ENCODE measurements at regions not wholly inside any gene's neighbourhood (a gene's known extent, or its start where the extent isn't known, plus 50 kb on each side); places are given as distances from the start of the nearest gene placed in this dataset.

DNA sequence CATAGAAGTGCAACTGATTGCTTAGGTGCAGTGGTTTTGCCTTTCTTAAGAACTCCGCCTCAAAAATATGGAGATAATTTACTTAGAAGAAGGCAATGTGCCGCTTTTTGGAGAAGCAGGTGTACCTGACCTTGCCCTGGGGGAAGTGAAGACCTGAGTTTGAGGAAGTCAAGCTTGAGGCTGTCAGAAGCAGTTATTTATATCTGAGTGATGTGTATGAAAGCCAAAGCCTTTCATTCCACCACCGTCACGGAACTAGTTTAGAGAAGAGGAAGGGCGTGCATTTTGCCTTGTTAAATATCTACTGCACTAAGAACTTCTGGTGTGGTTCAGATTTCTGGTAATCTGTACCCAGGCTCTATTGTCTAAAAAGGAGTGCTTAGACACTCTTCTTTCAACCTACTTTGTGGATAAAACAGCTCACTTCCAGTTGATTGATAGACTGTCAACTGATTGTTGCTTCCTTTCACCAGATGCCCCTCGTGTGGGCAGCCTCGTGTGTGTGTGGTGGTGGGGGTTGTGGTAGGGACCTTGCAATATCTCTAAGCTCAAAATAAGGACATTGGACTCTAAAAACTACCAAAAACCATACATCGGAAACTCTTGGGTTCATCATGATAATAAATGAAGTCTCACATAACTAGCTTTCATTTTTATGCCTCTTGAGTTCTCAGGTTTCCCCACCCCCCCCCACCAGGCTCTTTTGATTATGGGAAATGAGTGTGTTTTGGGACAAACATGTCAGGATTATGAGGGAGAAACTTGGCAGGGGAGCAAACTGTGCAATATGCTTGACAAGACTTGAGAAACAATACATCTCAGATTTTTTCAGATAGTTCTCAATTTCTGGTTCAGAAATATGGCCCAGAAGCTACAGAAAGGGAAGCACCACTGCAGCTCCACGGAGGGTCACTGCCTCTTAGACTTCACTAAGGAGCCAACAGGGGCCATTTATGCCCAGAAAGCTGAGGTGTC is 78.6 kb downstream of the ARF6 start:
- DNase-seq: peak; percentile 68 to 77

GRCh38 chr14:49972131-49972671 is 79.3 kb downstream of the ARF6 start:
- no peak for DNase-seq

DNA sequence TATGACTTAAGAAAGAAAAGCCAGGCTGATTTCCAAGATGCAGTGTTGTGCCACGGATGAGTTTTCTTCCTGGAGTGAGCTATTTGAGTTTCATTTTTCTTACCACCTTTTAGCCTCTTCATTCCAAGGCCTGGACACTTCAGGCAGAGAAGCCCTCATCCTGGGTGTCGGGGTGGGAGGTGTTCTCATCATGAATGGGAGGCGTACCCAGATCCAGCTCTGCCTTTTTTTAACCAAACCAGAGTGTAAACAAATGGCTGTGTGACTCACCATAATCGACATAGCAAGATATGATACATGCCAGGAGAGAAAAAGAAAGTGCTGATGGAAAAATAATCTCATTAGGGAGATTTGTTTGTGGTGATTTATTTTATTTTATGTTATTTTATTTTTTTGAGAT is 79.9 kb downstream of the ARF6 start:
- peak; percentile 29 to 49 for DNase-seq

DNA sequence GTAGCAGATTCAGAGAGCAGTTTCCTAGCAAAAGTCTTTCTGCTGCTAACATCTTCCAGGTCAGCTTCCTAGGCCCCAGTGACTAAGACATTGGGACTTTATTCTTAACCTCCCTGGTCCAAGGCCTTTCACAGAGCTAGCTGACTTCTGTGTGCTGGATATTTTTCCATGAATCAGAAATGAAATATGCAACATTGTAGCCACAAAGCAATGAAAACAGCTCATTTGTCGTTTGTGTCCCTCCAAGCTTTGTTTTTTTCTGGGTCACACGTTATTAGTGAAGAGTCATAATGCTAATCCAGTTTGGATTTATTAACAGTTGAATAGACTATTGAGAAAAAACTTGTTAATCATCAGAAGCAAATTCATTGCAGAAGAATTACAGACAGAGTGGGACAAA is 82.4 kb downstream of the ARF6 start:
- DNase-seq: no peak

DNA sequence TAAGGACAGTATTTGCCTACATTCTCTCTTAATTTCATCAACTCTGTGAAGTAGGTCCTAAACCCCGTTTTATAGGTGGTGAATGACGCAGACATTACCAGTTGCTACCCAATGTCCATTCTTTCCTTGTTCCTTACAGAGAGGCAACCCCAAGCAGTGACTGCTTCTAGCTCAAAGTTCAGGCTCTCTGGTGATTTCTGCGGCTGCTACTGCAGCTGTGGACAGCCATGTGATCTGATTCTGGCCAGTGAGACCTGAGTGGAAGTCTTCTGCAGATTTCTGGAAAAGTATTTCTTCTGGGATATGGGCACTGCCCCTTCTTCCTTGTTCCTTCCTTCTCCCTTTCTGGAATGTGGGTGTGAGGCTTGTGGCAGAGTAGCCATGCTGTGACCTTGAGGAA is 82.9 kb downstream of the ARF6 start:
- no peak for DNase-seq

- peak; percentile 48 to 50 for DNase-seq
Observed at GRCh38 chr14:49977126-49977841, 84.4 kb downstream of the ARF6 start.

GRCh38 chr14:49980027-49980426 is 87.1 kb downstream of the ARF6 start:
- no peak for DNase-seq

- no peak for DNase-seq
Observed at GRCh38 chr14:49982082-49982481, 89.2 kb downstream of the ARF6 start.

DNA sequence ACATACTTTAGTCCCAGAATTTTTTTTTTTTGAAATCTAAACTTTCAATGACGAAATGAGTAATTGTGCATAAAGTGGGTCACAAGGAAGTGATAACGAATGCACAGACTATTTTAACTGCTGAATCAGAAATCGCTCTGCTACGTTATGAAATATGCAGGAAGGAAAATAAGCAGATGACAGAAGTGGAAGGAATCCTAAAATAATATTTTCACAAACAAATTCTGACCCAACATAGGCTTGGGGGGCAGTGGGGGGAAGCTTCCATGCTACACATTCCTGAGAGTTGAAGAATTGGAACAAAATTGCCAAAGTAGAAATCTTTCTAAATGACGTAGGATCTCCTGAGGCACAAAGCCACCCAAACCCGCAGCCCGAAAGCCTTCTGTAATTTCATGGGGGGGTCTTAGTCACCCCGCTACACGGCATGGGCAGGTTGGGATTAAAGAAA is 89.6 kb downstream of the ARF6 start:
- DNase-seq: peak in 1 of 2 donors; percentile 40

DNA sequence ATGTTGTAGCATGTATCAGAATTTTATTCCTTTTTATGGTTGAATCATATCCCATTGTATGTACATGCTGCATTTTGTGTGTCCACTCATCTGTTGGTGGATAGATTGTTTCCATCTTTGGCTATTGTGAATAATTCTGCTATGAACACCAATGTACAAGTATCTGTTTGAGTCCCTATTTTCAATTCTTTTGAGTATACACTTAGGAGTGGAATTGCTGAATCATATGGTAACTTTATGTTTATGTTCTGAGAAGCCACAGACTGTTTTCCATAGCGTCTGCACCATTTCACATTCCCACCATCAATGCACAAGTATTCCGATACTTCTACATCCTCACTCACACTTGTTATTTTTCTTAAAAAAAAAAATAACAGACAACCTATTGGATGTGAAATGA is 91.5 kb downstream of the ARF6 start:
- DNase-seq: no peak

GRCh38 chr14:49986343-49987014 is 93.6 kb downstream of the ARF6 start:
- DNase-seq: no peak

GRCh38 chr14:49988080-49988990 is 95.5 kb downstream of the ARF6 start:
- no peak for DNase-seq

DNA sequence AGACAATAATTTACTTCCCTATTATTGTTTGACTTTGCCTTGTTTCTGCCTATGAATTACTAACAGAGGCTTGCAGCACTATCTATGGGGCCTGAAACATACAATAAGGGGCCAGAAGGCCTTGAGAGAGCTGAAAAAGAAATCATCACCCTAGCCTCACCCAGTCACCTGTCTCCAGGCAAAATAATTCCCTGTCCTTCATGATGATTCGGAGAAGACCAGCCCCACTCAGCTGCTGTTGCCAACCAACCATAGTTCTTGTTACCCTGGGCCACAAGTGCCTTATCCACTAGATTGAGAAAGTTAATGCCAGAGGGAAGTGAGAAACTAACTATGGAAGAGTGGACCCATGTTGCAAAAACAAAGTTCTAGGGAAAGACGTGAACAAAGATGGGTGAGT is 97.1 kb downstream of the ARF6 start:
- DNase-seq: no peak

DNA sequence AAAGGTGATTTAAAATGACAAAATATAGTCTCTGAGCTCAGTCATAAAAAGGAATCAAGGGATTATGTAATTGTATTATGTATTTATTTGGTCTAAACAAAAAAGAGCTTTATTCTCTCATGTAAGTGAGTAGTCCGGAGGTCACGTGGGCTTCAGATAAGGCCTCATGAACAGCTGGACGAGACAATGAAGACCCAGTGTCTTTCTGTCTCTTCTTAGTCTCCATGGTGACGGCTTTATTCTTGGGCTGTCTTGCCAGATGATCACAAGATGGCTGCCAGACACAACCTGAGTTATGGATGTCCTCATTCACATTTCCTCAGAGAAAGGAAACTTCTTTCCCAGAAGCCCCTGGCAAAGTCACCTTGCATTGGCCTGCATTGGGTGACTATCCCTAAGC is 98.6 kb downstream of the ARF6 start:
- DNase-seq: no peak

DNA sequence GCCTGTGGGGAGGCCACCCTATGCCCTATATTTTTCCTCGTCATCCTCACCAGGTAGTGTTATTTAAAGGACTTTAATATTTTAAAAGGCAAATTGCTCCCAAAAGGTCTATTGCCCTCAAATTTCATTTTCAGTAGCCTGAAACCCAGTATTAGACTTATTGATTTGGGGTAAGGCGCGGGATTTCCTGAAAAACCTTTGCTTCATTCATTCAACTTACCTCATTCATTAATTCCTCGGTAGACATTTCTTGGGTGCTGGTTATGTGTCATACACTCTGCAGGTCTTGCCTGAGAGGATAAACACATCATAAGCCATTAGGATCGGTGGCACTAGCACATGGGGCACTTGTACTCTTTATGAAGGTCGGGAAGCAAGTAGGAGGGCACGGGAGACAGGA is 99.2 kb downstream of the ARF6 start:
- DNase-seq: no peak

DNA sequence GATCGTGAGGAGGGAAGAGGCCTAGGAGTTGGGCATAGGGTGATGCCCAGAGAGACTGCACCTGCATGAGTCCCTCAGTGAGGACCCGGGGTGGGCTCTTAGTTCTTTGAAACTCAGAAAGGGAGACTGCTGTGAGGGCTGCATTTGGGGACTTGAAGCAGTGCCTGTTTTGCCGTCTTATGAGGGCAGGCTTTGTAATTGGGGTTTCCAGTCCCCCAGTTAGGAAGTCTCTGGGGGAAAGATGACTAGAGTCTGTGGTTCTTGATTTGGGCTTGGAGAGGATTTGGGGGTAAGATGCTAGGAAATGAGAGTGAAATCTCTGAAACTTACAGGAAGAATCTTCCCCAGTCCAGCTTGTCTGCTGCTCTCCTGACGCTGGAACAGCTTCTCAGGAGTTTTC is 99.6 kb downstream of the ARF6 start:
- no peak for DNase-seq

- no peak for DNase-seq
Observed at GRCh38 chr14:49992901-49993339, 100.0 kb downstream of the ARF6 start.

- DNase-seq: no peak
Observed at GRCh38 chr14:49993565-49993964, 100.7 kb downstream of the ARF6 start.

DNA sequence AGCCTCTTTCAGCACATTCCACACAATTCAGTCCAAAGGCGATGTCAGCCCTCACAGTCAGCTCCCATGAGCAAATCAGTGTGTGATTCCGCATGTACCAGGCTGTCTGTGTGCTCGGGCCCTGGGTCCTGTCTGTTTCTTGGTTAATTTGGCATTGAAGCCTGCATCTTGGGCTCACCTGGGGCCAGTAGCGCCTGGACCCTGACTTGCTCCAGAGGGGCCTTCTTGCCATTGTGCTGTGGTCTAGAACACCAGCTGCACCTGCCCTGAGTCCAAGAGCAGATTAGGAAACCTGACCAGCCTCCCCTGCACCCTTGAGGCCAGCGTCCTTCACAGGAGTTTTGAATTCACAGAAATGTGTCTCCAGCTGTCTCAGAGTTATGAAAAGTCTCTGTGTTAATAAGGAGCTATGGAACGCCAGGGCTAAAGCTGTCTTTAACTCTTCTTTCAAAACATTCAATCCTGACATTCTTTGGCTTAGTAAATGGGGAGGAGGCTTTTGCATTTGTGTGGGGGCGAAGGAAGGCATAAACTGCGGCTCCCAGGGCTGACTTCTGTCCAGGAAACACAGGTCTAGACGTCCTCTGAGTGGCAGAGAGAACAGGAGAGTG is 102.2 kb downstream of the ARF6 start:
- DNase-seq: no peak

DNA sequence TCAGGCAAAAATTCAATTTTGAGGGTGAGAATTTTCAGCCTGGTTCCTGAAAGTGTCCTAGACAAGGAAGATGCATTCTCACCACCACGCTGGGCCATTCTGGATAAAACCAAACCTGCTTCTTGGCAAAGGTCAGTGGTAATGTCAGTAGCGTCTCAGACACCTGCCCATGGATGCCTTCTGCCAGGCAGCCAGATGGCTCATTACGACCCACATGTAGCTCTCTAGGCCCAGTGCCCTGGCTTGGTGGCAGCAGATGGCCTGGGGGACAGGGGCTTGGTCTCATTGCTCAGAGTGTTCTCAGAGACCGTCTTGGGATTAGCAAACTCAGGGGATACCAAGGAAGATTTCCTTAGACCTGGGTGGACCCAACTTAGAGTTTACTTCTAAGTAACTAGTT is 105.1 kb downstream of the ARF6 start:
- no peak for DNase-seq

DNA sequence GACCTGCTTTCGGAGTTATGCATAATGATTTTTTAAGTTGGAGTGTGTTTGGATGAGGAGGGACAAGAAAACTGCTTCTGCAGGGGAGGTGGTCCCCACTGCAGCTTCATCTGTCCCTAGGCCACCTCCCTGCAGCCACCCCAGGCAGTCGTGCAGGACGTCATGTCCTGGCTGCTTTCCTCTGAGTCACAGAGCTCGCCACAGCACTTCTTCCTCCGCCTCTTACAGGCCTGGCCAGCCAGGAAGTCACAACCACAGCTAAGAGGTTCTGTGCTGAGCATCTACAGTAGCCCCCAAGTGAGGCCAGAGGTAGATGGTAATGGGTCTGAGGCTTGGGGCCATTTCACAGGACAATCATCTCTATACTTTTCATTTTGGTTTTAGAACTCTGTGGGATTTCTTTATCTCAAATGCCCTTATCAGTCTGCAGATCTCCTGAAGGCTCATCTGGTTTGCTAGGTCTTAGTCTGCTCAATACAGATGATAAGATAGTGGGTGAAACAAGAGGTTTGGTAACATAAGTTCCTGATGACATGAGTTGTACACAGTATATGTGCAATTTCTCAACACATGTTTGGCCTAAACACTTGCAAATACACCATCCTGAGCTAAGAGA is 106.4 kb downstream of the ARF6 start:
- peak; percentile 78 to 86 for DNase-seq

Measured in CD4-positive, alpha-beta T cell treated with Interleukin-1 beta for 1 hour (primary cell).